Mucosa of gallbladder (tissue), 1 donor: ENCODE measurements at regions not wholly inside any gene's neighbourhood (a gene's known extent, or its start where the extent isn't known, plus 50 kb on each side); places are given as distances from the start of the nearest gene placed in this dataset.
"Not testable (repeated sequence)": the region's sequence is repeated elsewhere in the genome, so short reads cannot be mapped to it uniquely, and the experiment has no call there.

ENCODE experiments used
- DNase-seq: peaks from one replicate; pipeline ENCODE4 v3.0.0-alpha.2; 2020; ENCODE audit warnings: low spot score
- donor health status: DM: no; HTN: no; CAD: no.

GRCh38 chr3:177385831-177386301 is 188.6 kb upstream of the TBL1XR1 start:
- DNase-seq, result no peak

- no peak for DNase-seq
Observed at GRCh38 chr3:177388209-177388608, 190.9 kb upstream of the TBL1XR1 start.

- DNase-seq, result not testable (repeated sequence)
Observed at GRCh38 chr3:177394231-177395024, 197.1 kb upstream of the TBL1XR1 start.

- no peak for DNase-seq
Observed at GRCh38 chr3:177396733-177397132, 199.5 kb upstream of the TBL1XR1 start.

- DNase-seq, result no peak
Observed at GRCh38 chr3:177401375-177401774, 204.1 kb upstream of the TBL1XR1 start.

- DNase-seq, result no peak
Observed at GRCh38 chr3:177402533-177402932, 205.3 kb upstream of the TBL1XR1 start.

- DNase-seq, result no peak
Observed at GRCh38 chr3:177405191-177405672, 207.9 kb upstream of the TBL1XR1 start.

- DNase-seq, result peak; percentile 53
Observed at GRCh38 chr3:177410730-177411129, 213.4 kb upstream of the TBL1XR1 start.

- no peak for DNase-seq
Observed at GRCh38 chr3:177411201-177411600, 213.9 kb upstream of the TBL1XR1 start.

GRCh38 chr3:177412677-177413170 is 215.4 kb upstream of the TBL1XR1 start:
- not testable (repeated sequence) for DNase-seq

GRCh38 chr3:177414093-177414492 is 216.8 kb upstream of the TBL1XR1 start:
- DNase-seq, result no peak

- DNase-seq, result no peak
Observed at GRCh38 chr3:177418787-177419186, 221.5 kb upstream of the TBL1XR1 start.

GRCh38 chr3:177419904-177420601 is 222.8 kb upstream of the TBL1XR1 start:
- no peak for DNase-seq

GRCh38 chr3:177420651-177421480 is 223.6 kb upstream of the TBL1XR1 start:
- DNase-seq, result no peak

GRCh38 chr3:177421481-177421785 is 224.2 kb upstream of the TBL1XR1 start:
- no peak for DNase-seq

- no peak for DNase-seq
Observed at GRCh38 chr3:177424521-177424920, 227.2 kb upstream of the TBL1XR1 start.

- DNase-seq, result no peak
Observed at GRCh38 chr3:177425042-177425441, 227.8 kb upstream of the TBL1XR1 start.

GRCh38 chr3:177426106-177426877 is 229.0 kb upstream of the TBL1XR1 start:
- no peak for DNase-seq

- no peak for DNase-seq
Observed at GRCh38 chr3:177426878-177427495, 229.7 kb upstream of the TBL1XR1 start.

GRCh38 chr3:177427540-177427939 is 230.3 kb upstream of the TBL1XR1 start:
- DNase-seq, result no peak

GRCh38 chr3:177429079-177429478 is 231.8 kb upstream of the TBL1XR1 start:
- DNase-seq, result no peak
